Kidney (tissue), 13 donors: ENCODE measurements at regions not wholly inside any gene's neighbourhood (a gene's known extent, or its start where the extent isn't known, plus 50 kb on each side); places are given as distances from the start of the nearest gene placed in this dataset.

Experiments used
- DNase-seq, 5 donors: peaks; one replicate each; pipeline ENCODE4 v3.0.0-alpha.2; 2013 to 2020
- FAIRE-seq: peaks from 2 replicates; lab custom pipeline; 2012; peaks lifted over from hg19 to GRCh38; lab: Jason Lieb, UNC
- H3K27ac ChIP-seq, 2 donors: one replicate each; pipeline ENCODE4 v1.7.0; 2013; ENCODE audit warnings: low read depth in 2 of 2, low read length in 2 of 2, inconsistent platforms in 1 of 2
- H3K27me3 ChIP-seq: one replicate; pipeline ENCODE4 v1.7.1; 2013; ENCODE audit warnings: low read length, inconsistent platforms; ENCODE audit not compliant: control insufficient read depth, insufficient read depth
- H3K36me3 ChIP-seq, 3 donors: one replicate each; pipeline versions ENCODE4 v1.7.0 to v1.7.1; 2013; ENCODE audit warnings: low read length in 3 of 3, control low read depth in 1 of 3, inconsistent platforms in 1 of 3; ENCODE audit not compliant: insufficient read depth in 3 of 3, control insufficient read depth in 2 of 3
- H3K4me1 ChIP-seq, 3 donors: one replicate each; pipeline versions ENCODE4 v1.7.0 to v1.7.1; 2013; ENCODE audit warnings: low read length in 3 of 3, inconsistent platforms in 1 of 3, low read depth in 1 of 3; ENCODE audit not compliant: control insufficient read depth in 2 of 3, insufficient read depth in 2 of 3
- H3K4me3 ChIP-seq, 3 donors: one replicate each; pipeline versions ENCODE4 v1.7.0 to v1.8.1; 2013; ENCODE audit warnings: low read length in 3 of 3, control low read depth in 1 of 3, inconsistent platforms in 1 of 3
- H3K9ac ChIP-seq, 3 donors: one replicate each; pipeline versions ENCODE4 v1.7.0 to v1.7.1; 2013; ENCODE audit warnings: low read length in 3 of 3, control low read depth in 1 of 3, inconsistent platforms in 1 of 3
- H3K9me3 ChIP-seq, 3 donors: one replicate each; pipeline versions ENCODE4 v1.7.0 to v1.7.1; 2013; ENCODE audit warnings: low read length in 3 of 3, control low read depth in 1 of 3, inconsistent platforms in 1 of 3; ENCODE audit not compliant: control insufficient read depth in 2 of 3, insufficient read depth in 1 of 3
- intact Hi-C: fragments of 100-400 bp; cut with DNase I; formaldehyde crosslinking; loops from one replicate; pipeline ENCODE4 v1.11.1; 2022
- TF ChIP-seq, protein P1 (sequence below): IDR thresholded peaks from 3 replicates; pipeline ENCODE4 v1.5.1; 2012; ENCODE audit warnings: mild to moderate bottlenecking, moderate library complexity, borderline replicate concordance; ENCODE audit not compliant: insufficient read depth; ENCODE audit errors: extremely low read depth
- donor health status: control.
- donor health status: control.
- donor health status: control.
- donor health status: control.
- donor health status: control.
- donor health status: DM: yes; HTN: yes; CAD: no.
- donor health status: Normal renal cell carcinoma (clear cell type).

DNA sequence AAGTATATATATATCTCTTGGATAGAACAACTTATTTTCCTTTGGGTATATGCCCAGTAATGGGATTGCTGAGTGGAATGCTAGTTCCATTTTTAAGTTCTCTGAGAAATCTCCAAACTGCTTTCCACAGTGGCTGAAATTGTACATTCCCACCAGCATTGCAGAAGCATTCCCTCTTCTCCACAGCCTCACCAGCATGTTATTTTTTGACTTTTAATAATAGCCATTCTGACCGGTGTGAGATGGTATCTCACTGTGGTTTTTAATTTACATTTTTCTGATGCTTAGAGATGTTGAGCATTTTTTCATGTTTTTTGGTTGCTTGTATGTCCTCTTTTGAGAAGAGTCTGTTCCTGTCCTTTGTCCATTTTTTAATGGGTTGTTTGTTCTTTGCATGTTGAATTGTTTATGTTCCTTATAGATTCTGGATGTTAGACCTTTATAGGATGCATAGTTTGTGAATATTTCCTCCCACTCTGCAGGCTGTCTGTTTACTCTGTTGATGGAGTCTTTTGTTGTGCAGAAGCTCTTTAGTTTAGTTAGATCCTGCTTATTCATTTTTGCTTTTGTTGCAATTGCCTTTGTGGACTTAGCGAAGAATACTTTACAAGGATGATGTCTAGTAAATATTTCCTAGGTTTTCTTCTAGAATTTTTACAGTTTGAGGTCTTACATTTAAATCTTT is 82.7 kb upstream of the NR2F2 start:
- intact Hi-C loops: no loop called here
- Histone ChIP-seq H3K9me3 (peaks cover 0 to 3% (median 0%) of the 10 kb centered on the region in 3 donors), H3K4me1 (peaks cover 0 to 6% (median 0%) of the 10 kb centered on the region in 3 donors), H3K27me3 (no peaks in the 10 kb centered on the region), H3K27ac (no peak overlapping the region), H3K36me3 (peaks cover 0 to 8% (median 0%) of the 10 kb centered on the region in 3 donors), H3K9ac (no peak overlapping the region), H3K4me3 (no peak overlapping the region)
- no peak for DNase-seq
- no peak for FAIRE-seq
- TF ChIP-seq, protein P1, sequence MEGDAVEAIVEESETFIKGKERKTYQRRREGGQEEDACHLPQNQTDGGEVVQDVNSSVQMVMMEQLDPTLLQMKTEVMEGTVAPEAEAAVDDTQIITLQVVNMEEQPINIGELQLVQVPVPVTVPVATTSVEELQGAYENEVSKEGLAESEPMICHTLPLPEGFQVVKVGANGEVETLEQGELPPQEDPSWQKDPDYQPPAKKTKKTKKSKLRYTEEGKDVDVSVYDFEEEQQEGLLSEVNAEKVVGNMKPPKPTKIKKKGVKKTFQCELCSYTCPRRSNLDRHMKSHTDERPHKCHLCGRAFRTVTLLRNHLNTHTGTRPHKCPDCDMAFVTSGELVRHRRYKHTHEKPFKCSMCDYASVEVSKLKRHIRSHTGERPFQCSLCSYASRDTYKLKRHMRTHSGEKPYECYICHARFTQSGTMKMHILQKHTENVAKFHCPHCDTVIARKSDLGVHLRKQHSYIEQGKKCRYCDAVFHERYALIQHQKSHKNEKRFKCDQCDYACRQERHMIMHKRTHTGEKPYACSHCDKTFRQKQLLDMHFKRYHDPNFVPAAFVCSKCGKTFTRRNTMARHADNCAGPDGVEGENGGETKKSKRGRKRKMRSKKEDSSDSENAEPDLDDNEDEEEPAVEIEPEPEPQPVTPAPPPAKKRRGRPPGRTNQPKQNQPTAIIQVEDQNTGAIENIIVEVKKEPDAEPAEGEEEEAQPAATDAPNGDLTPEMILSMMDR: no peak

DNA sequence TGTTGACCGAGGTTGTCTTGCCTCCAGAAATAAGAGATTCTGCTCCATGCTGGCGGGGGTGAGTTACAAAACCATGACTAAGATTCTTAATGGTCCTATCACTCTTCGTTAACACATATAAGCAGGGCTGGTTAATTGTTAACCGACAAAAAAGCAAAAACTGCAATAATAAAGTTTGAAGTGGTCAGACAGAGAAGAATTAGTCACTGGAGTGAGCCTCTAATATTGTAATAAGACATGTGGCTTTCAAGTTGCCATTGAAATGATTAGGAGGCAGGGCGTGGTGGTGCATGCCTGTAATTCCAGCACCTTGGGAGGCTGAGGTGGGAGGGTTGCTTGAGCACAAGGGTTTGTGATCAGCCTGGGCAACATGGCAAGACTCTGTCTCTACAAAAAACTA is 78.4 kb upstream of the NR2F2 start:
- intact Hi-C loops: no loop called here
- peaks cover 0 to 6% (median 0%) of the 10 kb centered on the region in 3 donors for H3K4me1 ChIP-seq
- peaks cover 0 to 3% (median 0%) of the 10 kb centered on the region in 3 donors for H3K9me3 ChIP-seq
- TF ChIP-seq, protein P1: no peak
- no peak overlapping the region for H3K27ac ChIP-seq
- H3K36me3 ChIP-seq: peaks cover 0 to 7% (median 0%) of the 10 kb centered on the region in 3 donors
- FAIRE-seq: no peak
- no peak overlapping the region for H3K9ac ChIP-seq
- no peak for DNase-seq
- H3K27me3 ChIP-seq: no peaks in the 10 kb centered on the region
- H3K4me3 ChIP-seq: no peak overlapping the region

DNA sequence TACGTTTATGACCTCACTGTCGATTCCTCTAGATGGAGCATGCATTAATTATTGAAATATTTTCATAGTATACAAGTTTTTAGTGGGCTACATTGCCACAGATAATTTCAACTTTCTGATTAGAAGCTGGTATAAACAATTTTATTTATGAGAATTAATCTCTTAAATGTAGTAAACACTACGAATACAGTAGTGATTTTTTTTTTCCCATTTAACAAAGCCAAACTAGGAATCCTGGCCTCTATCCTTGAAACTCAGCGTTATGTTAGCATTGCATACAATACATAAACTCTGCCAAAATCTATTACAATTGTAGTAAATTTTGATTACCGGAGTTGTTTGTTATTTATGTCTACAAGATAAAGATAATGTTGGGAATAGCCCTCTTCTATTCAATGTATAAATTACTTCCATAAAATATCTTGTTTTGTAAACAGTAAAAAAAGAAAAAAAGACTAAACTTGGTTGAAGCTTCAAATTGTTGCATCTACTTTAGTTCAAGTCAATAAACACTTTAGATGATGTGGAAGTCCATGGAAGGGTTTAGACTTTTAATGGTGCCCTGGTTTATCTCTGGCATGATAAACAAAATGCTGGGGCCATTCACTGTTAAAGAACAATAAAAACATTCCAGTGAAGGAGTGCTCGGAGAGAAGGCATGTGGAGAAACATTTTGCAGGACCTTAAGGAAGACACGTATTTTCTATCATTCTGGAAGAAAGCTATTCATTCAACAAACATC is 77.3 kb upstream of the NR2F2 start:
- FAIRE-seq (no peak), DNase-seq (peak in 2 of 5 donors; percentile 13 to 56)

More for the DNA sequence above, 77.3 kb upstream of the NR2F2 start:
- peaks cover 0 to 6% (median 0%) of the 10 kb centered on the region in 3 donors for H3K4me1 ChIP-seq
- H3K36me3 ChIP-seq: peaks cover 0 to 4% (median 0%) of the 10 kb centered on the region in 3 donors
- peaks cover 0 to 2% (median 0%) of the 10 kb centered on the region in 3 donors for H3K9me3 ChIP-seq
- no peaks in the 10 kb centered on the region for H3K27me3 ChIP-seq
- H3K27ac ChIP-seq: no peak overlapping the region
- intact Hi-C loops: no loop called here
- no peak overlapping the region for H3K9ac ChIP-seq
- TF ChIP-seq, protein P1: no peak
- no peak overlapping the region for H3K4me3 ChIP-seq
